Hepatic stellate cell (primary cell): ENCODE measurements at regions not wholly inside any gene's neighbourhood (a gene's known extent, or its start where the extent isn't known, plus 50 kb on each side); places are given as distances from the start of the nearest gene placed in this dataset.
A peak's percentile ranks its signal among the peaks of the same experiment; 100 is the strongest.

ENCODE experiments used
- DNase-seq: peaks from one replicate; pipeline ENCODE4 v3.0.0; 2011; ENCODE audit warnings: low spot score

GRCh38 chr3:148023994-148024393 lies 614.8 kb downstream of the ZIC1 start:
- DNase-seq: peak; percentile 14

GRCh38 chr3:148026009-148026588 lies 616.9 kb downstream of the ZIC1 start:
- DNase-seq: no peak

GRCh38 chr3:148030975-148031374 lies 621.8 kb downstream of the ZIC1 start:
- no peak for DNase-seq

- no peak for DNase-seq
These were observed 625.2 kb downstream of the ZIC1 start for GRCh38 chr3:148034353-148034752.

- no peak for DNase-seq
These were observed 627.2 kb downstream of the ZIC1 start for GRCh38 chr3:148036331-148036876.

GRCh38 chr3:148042663-148043445 lies 633.7 kb downstream of the ZIC1 start:
- no peak for DNase-seq

GRCh38 chr3:148044151-148044550 lies 635.0 kb downstream of the ZIC1 start:
- DNase-seq: no peak

- no peak for DNase-seq
These were observed 642.7 kb upstream of the AGTR1 start for GRCh38 chr3:148054999-148055398.

GRCh38 chr3:148062590-148062989 lies 635.1 kb upstream of the AGTR1 start:
- DNase-seq: no peak

GRCh38 chr3:148066802-148067201 lies 630.9 kb upstream of the AGTR1 start:
- no peak for DNase-seq

GRCh38 chr3:148068466-148068865 lies 629.2 kb upstream of the AGTR1 start:
- DNase-seq: no peak

- DNase-seq: no peak
These were observed 627.7 kb upstream of the AGTR1 start for GRCh38 chr3:148070041-148070440.

- no peak for DNase-seq
These were observed 623.8 kb upstream of the AGTR1 start for GRCh38 chr3:148073721-148074456.

GRCh38 chr3:148074946-148075345 lies 622.8 kb upstream of the AGTR1 start:
- no peak for DNase-seq

GRCh38 chr3:148075771-148076716 lies 621.7 kb upstream of the AGTR1 start:
- DNase-seq: peak; percentile 26

GRCh38 chr3:148077318-148077923 lies 620.3 kb upstream of the AGTR1 start:
- DNase-seq: no peak

- DNase-seq: no peak
These were observed 619.7 kb upstream of the AGTR1 start for GRCh38 chr3:148077965-148078364.

GRCh38 chr3:148078658-148079057 lies 619.0 kb upstream of the AGTR1 start:
- no peak for DNase-seq

- DNase-seq: no peak
These were observed 618.3 kb upstream of the AGTR1 start for GRCh38 chr3:148079370-148079769.

GRCh38 chr3:148081926-148082325 lies 615.8 kb upstream of the AGTR1 start:
- no peak for DNase-seq
